Activated T-cell treated with anti-CD3 and anti-CD28 coated beads, Interleukin-2, amount 50 U/mL, for 24 hours (primary cell): ENCODE measurements at regions not wholly inside any gene's neighbourhood (a gene's known extent, or its start where the extent isn't known, plus 50 kb on each side); places are given as distances from the start of the nearest gene placed in this dataset.

Source experiments
- DNase-seq: peaks from one replicate; pipeline ENCODE4 v3.0.0-alpha.2; 2020
- H3K27ac Mint-ChIP-seq: 2 replicates; pipeline ENCODE4 v1.8.0; 2020; ENCODE audit warnings: mild to moderate bottlenecking, mixed read lengths
- H3K27me3 Mint-ChIP-seq: 2 replicates; pipeline ENCODE4 v1.8.0; 2020; ENCODE audit warnings: mixed read lengths
- H3K36me3 Mint-ChIP-seq: 2 replicates; pipeline ENCODE4 v1.8.0; 2020; ENCODE audit warnings: low read depth, mixed read lengths
- H3K4me1 Mint-ChIP-seq: 2 replicates; pipeline ENCODE4 v1.8.0; 2020; ENCODE audit warnings: low read depth, mixed read lengths
- H3K4me3 Mint-ChIP-seq: 2 replicates; pipeline ENCODE4 v1.8.0; 2020; ENCODE audit warnings: mild to moderate bottlenecking, moderate library complexity, mixed read lengths
- H3K9me3 Mint-ChIP-seq: 2 replicates; pipeline ENCODE4 v1.8.0; 2020; ENCODE audit warnings: mixed read lengths

- H3K4me1 Mint-ChIP-seq, result no peaks in the 10 kb centered on the region
- no peaks in the 10 kb centered on the region for H3K36me3 Mint-ChIP-seq
- no peak overlapping the region for H3K27ac Mint-ChIP-seq
- no peaks in the 10 kb centered on the region for H3K27me3 Mint-ChIP-seq
- peaks cover 9% of the 10 kb centered on the region for H3K9me3 Mint-ChIP-seq
- DNase-seq, result no peak
- H3K4me3 Mint-ChIP-seq, result no peak overlapping the region
Measured at GRCh38 chr6:106767271-106767670, 137.9 kb downstream of the QRSL1 start.

GRCh38 chr6:106766201-106766600 lies 136.8 kb downstream of the QRSL1 start:
- no peaks in the 10 kb centered on the region for H3K4me1 Mint-ChIP-seq
- H3K27me3 Mint-ChIP-seq, result peaks cover 2% of the 10 kb centered on the region
- H3K36me3 Mint-ChIP-seq, result no peaks in the 10 kb centered on the region
- no peak overlapping the region for H3K27ac Mint-ChIP-seq
- no peak overlapping the region for H3K4me3 Mint-ChIP-seq
- no peak for DNase-seq
- peaks cover 12% of the 10 kb centered on the region for H3K9me3 Mint-ChIP-seq

DNA sequence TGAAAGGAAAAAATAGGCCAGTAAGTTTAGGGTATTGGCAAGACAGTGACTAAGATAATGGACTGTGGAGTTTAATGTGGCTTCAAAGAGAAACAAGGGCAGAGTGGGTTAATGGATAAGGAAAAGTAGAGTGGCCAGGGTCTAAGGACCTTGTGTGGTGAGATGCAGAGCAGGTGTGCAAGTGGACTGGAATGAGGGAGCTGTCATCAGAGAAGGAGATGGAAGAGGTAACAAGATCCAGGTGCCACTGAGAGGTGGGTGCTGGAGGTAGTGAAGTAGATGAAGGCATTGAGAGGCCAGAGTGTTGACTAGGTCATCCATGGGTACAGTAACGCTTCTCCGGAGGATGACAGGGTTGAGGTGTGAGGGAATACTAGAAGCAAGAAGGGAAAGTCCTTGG lies 136.1 kb downstream of the QRSL1 start:
- Mint-ChIP-seq H3K4me1 (no peaks in the 10 kb centered on the region), H3K36me3 (no peaks in the 10 kb centered on the region), H3K4me3 (no peak overlapping the region), H3K27ac (no peak overlapping the region), H3K27me3 (peaks cover 2% of the 10 kb centered on the region), H3K9me3 (peaks cover 5% of the 10 kb centered on the region)
- no peak for DNase-seq

DNA sequence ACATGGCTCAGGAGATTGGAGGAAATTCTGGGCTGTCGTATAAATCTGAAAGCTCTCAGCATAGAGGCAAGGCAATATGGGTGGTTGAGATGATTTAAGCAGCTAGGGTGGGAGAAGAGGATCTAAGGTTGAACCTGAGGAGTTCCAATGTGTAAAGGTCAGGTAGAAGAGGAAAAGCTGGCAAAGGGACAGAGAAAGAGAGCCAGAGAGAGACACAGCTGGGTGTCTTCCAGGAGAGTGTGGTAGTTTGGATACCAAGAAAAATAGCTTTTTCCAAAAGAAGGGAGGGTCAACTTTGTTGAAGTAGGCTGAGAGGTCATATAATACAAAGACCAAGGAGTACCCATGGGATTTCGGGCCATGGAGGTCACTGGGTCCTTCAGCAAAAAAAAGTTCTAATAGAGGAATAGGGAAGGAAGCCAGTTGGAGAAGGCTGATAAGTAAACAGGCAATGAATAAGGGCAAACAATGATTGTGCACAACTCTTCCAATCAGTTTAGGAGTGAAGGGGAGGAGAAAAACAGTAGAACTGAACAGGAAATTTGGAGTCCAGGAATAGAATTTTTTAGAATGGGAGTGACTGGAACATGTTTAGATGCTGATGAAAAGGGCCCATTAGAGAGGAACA lies 135.1 kb downstream of the QRSL1 start:
- Mint-ChIP-seq H3K4me1 (no peaks in the 10 kb centered on the region), H3K27ac (no peak overlapping the region), H3K27me3 (peaks cover 5% of the 10 kb centered on the region), H3K36me3 (no peaks in the 10 kb centered on the region), H3K9me3 (peaks cover 7% of the 10 kb centered on the region), H3K4me3 (no peak overlapping the region)
- no peak for DNase-seq

GRCh38 chr6:106763361-106763760 lies 134.0 kb downstream of the QRSL1 start:
- DNase-seq, result no peak
- Mint-ChIP-seq H3K27me3 (peaks cover 8% of the 10 kb centered on the region), H3K4me3 (no peak overlapping the region), H3K27ac (no peak overlapping the region), H3K9me3 (peaks cover 7% of the 10 kb centered on the region), H3K4me1 (no peaks in the 10 kb centered on the region), H3K36me3 (no peaks in the 10 kb centered on the region)

DNA sequence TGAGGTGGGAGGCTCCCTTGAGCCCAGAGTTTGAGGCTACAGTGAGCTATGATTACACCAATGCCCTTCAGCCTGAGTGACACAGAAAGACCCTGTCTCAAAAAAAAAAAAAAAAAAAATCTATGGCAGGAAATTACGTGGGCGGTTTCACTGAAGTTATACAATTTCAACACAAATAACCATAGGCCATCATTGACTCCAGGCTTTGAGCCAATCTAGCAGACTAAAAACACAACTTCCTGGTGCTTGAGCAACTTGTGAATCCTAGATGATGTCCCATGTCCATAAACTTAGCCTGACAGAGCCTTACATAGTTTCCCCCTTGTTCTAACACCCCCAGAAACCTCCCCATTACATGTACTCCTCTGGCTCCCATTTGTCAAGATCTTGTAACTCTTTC lies 131.8 kb downstream of the QRSL1 start:
- Mint-ChIP-seq H3K27me3 (peaks cover 8% of the 10 kb centered on the region), H3K9me3 (peaks cover 7% of the 10 kb centered on the region), H3K36me3 (no peaks in the 10 kb centered on the region), H3K4me1 (no peaks in the 10 kb centered on the region), H3K27ac (no peak overlapping the region), H3K4me3 (no peak overlapping the region)
- DNase-seq, result no peak

DNA sequence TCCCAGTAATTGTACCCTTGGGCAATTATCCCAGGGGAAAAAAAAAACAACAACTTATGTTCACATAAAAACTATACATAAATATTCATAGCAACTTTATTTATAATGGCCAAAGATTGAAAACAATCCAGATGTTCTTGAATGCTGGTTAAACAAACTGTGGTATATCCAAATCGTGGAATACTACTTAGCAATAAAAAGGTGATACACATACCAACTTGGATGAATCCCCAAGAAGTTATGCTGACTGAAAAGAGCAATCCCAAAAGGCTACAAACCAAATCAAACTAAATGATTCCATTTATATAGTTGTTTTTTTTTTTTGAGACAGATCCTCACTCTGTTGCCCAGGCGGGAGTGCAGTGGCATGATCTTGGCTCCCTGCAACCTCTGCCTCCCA lies 129.7 kb downstream of the QRSL1 start:
- DNase-seq, result no peak
- Mint-ChIP-seq H3K36me3 (no peaks in the 10 kb centered on the region), H3K4me1 (no peaks in the 10 kb centered on the region), H3K9me3 (peaks cover 7% of the 10 kb centered on the region), H3K4me3 (no peak overlapping the region), H3K27ac (no peak overlapping the region), H3K27me3 (peaks cover 8% of the 10 kb centered on the region)

GRCh38 chr6:106757722-106758467 lies 128.5 kb downstream of the QRSL1 start:
- no peaks in the 10 kb centered on the region for H3K36me3 Mint-ChIP-seq
- H3K27ac Mint-ChIP-seq, result no peak overlapping the region
- H3K4me1 Mint-ChIP-seq, result no peaks in the 10 kb centered on the region
- H3K9me3 Mint-ChIP-seq, result peaks cover 7% of the 10 kb centered on the region
- peaks cover 8% of the 10 kb centered on the region for H3K27me3 Mint-ChIP-seq
- H3K4me3 Mint-ChIP-seq, result no peak overlapping the region
- DNase-seq, result no peak

GRCh38 chr6:106757267-106757666 lies 127.9 kb downstream of the QRSL1 start:
- DNase-seq, result no peak
- no peaks in the 10 kb centered on the region for H3K4me1 Mint-ChIP-seq
- H3K27me3 Mint-ChIP-seq, result peaks cover 11% of the 10 kb centered on the region
- no peak overlapping the region for H3K27ac Mint-ChIP-seq
- H3K36me3 Mint-ChIP-seq, result no peaks in the 10 kb centered on the region
- H3K9me3 Mint-ChIP-seq, result peaks cover 7% of the 10 kb centered on the region
- H3K4me3 Mint-ChIP-seq, result no peak overlapping the region

DNA sequence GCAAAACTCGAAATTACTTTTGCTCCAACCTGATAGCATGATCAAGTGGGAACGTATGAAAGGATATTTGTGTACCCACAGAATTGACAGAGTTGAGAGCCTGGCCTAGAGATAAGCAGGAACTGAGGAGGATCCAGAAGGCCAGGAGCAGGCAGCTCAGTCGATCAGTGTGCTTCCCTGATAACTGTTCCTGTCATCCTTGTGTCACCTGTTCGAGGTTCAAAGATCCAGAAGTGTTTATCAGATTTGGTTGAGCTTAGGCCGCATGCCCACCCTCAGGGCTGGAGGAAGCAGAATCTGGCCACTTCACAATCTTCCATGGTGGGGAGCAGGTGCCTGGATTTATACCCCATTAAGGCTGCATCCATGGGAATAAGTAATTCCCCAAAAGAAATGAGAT lies 124.8 kb downstream of the QRSL1 start:
- Mint-ChIP-seq H3K9me3 (peaks cover 2% of the 10 kb centered on the region), H3K4me1 (no peaks in the 10 kb centered on the region), H3K4me3 (no peak overlapping the region), H3K27me3 (peaks cover 8% of the 10 kb centered on the region), H3K36me3 (no peaks in the 10 kb centered on the region), H3K27ac (no peak overlapping the region)
- DNase-seq, result no peak

- no peaks in the 10 kb centered on the region for H3K4me1 Mint-ChIP-seq
- no peak overlapping the region for H3K27ac Mint-ChIP-seq
- no peak overlapping the region for H3K4me3 Mint-ChIP-seq
- peaks cover 9% of the 10 kb centered on the region for H3K27me3 Mint-ChIP-seq
- no peaks in the 10 kb centered on the region for H3K36me3 Mint-ChIP-seq
- no peaks in the 10 kb centered on the region for H3K9me3 Mint-ChIP-seq
- no peak for DNase-seq
Measured at GRCh38 chr6:106752641-106753040, 123.3 kb downstream of the QRSL1 start.

- H3K27me3 Mint-ChIP-seq, result peaks cover 12% of the 10 kb centered on the region
- H3K4me1 Mint-ChIP-seq, result no peaks in the 10 kb centered on the region
- no peak overlapping the region for H3K27ac Mint-ChIP-seq
- H3K9me3 Mint-ChIP-seq, result no peaks in the 10 kb centered on the region
- no peak for DNase-seq
- no peak overlapping the region for H3K4me3 Mint-ChIP-seq
- H3K36me3 Mint-ChIP-seq, result no peaks in the 10 kb centered on the region
Measured at GRCh38 chr6:106751501-106752252, 122.3 kb downstream of the QRSL1 start.

DNA sequence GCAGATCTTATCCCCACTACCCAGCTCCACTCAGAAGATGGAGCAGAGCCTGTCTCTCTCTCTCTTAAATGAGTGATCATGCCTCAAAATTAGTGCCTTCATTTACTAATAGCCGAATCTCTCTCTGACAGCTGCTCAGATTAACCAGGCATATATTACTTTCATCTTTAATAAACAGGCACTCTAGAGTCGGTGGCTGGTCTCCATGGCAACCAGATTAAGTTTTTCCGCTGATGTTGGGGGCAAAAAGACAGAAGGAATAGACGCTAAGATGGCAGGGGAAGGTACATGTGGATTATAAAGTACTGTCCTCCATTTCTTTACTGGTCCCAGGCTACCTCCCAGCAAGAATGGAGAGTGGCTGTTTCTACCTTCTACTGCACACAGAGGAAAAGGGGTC lies 121.6 kb downstream of the QRSL1 start:
- no peak overlapping the region for H3K4me3 Mint-ChIP-seq
- H3K9me3 Mint-ChIP-seq, result no peaks in the 10 kb centered on the region

DNA sequence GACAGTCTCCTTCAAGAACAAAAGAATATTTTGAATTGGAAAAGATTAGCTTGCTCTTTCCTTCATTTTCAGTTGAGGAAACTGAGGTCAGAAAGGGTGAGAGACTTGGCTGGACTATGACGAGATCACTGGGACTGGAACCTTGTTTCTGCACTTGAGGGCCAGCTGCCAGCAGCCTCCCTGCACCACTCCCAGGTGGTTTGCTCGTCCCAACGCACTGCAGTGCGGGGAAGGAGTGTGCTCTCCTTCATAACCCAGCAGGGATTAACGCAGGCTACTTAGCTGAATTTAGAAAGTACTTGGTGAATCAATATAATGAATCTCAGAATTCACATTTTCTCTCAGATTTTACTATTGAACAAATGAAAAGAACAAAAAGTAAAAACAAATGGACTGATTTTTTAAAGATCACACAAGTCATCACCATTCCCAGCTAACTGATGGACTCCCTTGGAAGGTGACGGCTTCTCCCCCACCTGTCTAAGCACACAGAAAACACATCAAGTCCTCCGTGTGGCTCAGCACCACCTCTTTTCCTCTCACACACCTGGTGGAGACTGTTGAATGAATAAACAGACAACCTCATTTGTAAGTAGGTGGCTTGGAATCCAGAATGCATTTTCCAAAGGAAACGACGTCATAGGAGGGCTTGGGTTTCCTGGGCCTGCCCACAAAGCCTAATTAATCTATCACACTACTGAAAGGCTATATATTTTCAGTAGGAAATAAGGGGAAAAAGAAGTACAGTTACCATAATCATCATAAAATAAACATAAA lies 121.0 kb downstream of the QRSL1 start:
- Mint-ChIP-seq H3K27me3 (peaks cover 17% of the 10 kb centered on the region), H3K4me1 (no peaks in the 10 kb centered on the region), H3K4me3 (no peak overlapping the region), H3K27ac (no peak overlapping the region), H3K9me3 (no peaks in the 10 kb centered on the region), H3K36me3 (no peaks in the 10 kb centered on the region)
- no peak for DNase-seq

More for the DNA sequence above, 121.6 kb downstream of the QRSL1 start:
- no peak for DNase-seq
- peaks cover 12% of the 10 kb centered on the region for H3K27me3 Mint-ChIP-seq
- H3K36me3 Mint-ChIP-seq, result no peaks in the 10 kb centered on the region
- H3K27ac Mint-ChIP-seq, result no peak overlapping the region
- no peaks in the 10 kb centered on the region for H3K4me1 Mint-ChIP-seq
